Bronchial epithelial cell (primary cell): ENCODE measurements at regions not wholly inside any gene's neighbourhood (a gene's known extent, or its start where the extent isn't known, plus 50 kb on each side); places are given as distances from the start of the nearest gene placed in this dataset.
A peak's percentile ranks its signal among the peaks of the same experiment; 100 is the strongest.

Experiments
- DNase-seq: peaks from one replicate; pipeline ENCODE4 v3.0.0-alpha.2; 2010; ENCODE audit warnings: low read depth
- FAIRE-seq: peaks from 2 replicates; lab custom pipeline; 2011; peaks lifted over from hg19 to GRCh38; lab: Jason Lieb, UNC
- H3K27me3 ChIP-seq: 2 replicates; pipeline ENCODE4 v1.5.1; 2011; ENCODE audit warnings: low read length; ENCODE audit not compliant: control insufficient read depth, insufficient read depth
- H3K36me3 ChIP-seq: 2 replicates; pipeline ENCODE4 v1.5.1; 2011; ENCODE audit warnings: low read length; ENCODE audit not compliant: control insufficient read depth, insufficient read depth
- H3K4me3 ChIP-seq: 2 replicates; pipeline ENCODE4 v1.5.1; 2011; ENCODE audit warnings: mild to moderate bottlenecking, low read depth, low read length, control low read depth
- TF ChIP-seq, protein P1 (sequence below): IDR thresholded peaks from 2 replicates; pipeline ENCODE4 v1.5.1; 2011; ENCODE audit warnings: mild to moderate bottlenecking, moderate library complexity, low read length, control low read depth, inconsistent platforms; ENCODE audit not compliant: insufficient read depth, severe bottlenecking

DNA sequence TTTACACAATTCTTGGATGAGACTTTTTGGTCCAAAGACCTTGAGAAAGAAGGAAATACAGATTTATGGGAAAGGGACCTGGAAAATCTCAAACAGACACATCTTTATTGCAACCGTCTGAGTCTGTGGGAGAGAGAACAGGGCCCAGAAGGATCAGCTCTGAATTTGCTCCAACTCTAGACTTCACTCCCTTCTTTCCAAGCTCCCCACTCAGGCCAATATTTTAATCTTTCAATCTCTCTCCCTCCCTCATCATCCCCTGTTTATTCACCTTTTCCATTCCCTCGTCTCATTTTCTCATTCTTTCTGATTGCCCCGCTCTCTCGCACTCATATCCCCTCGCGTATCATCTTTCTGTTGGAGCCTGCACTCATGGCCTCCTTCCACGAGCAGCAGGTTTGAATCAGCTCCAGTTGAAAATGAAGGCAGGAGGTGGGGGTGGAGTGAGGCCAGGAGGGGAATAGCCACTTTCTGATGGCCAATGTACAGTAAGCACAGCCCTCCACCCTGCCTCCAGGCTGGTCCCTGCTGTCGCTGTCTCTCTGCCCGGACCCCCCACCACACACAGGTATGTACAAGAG is 63.6 kb upstream of the BOC start:
- no peak overlapping the region for H3K4me3 ChIP-seq
- DNase-seq: no peak
- no peaks in the 10 kb centered on the region for H3K27me3 ChIP-seq
- no peak for FAIRE-seq
- no peaks in the 10 kb centered on the region for H3K36me3 ChIP-seq
- TF ChIP-seq, protein P1, sequence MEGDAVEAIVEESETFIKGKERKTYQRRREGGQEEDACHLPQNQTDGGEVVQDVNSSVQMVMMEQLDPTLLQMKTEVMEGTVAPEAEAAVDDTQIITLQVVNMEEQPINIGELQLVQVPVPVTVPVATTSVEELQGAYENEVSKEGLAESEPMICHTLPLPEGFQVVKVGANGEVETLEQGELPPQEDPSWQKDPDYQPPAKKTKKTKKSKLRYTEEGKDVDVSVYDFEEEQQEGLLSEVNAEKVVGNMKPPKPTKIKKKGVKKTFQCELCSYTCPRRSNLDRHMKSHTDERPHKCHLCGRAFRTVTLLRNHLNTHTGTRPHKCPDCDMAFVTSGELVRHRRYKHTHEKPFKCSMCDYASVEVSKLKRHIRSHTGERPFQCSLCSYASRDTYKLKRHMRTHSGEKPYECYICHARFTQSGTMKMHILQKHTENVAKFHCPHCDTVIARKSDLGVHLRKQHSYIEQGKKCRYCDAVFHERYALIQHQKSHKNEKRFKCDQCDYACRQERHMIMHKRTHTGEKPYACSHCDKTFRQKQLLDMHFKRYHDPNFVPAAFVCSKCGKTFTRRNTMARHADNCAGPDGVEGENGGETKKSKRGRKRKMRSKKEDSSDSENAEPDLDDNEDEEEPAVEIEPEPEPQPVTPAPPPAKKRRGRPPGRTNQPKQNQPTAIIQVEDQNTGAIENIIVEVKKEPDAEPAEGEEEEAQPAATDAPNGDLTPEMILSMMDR: no peak

DNA sequence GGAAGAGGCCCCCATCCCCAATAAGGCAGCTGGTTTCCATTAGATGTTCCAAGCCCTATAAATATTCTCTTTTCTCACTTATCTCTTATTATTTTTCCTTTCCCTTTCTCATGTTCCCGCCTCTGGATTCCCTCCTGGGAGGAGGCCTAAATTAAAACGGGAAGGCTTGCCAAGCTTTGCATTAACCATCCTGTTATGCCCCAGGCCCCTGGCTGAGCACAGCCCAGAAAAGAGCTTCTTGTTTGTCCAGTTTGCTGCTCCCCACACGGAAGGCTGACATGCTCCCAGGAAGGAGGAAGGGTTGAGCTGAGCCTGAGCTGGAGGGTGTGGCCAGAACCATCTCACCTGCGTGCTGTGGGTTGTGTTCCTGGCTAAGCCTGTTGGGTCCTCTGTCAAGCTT is 63.1 kb upstream of the BOC start:
- peak; percentile 84 for FAIRE-seq
- no peaks in the 10 kb centered on the region for H3K27me3 ChIP-seq
- DNase-seq: peak; percentile 64
- no peak overlapping the region for H3K4me3 ChIP-seq
- TF ChIP-seq, protein P1: no peak
- no peaks in the 10 kb centered on the region for H3K36me3 ChIP-seq

DNA sequence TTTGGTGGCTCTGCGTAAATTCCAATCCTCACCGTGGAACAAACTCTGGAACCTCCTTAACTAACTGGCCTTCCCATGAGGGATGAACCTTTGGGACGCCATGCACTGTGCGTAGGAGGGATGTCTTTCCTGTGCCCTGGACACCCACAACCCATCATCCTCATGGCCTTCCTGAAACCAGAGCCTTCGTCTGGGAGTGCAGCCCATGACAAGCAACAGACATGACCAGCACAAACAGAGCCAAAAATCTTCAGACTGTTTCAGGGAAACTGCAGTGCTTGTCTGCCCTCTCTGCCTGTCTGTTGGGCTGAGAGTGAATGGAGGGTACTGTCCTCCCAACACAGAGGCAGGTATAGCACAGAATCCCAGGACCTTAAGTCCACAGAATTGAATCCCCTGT is 61.1 kb upstream of the BOC start:
- no peak overlapping the region for H3K4me3 ChIP-seq
- H3K36me3 ChIP-seq: no peaks in the 10 kb centered on the region
- TF ChIP-seq, protein P1: no peak
- H3K27me3 ChIP-seq: no peaks in the 10 kb centered on the region
- DNase-seq: no peak
- FAIRE-seq: no peak

DNA sequence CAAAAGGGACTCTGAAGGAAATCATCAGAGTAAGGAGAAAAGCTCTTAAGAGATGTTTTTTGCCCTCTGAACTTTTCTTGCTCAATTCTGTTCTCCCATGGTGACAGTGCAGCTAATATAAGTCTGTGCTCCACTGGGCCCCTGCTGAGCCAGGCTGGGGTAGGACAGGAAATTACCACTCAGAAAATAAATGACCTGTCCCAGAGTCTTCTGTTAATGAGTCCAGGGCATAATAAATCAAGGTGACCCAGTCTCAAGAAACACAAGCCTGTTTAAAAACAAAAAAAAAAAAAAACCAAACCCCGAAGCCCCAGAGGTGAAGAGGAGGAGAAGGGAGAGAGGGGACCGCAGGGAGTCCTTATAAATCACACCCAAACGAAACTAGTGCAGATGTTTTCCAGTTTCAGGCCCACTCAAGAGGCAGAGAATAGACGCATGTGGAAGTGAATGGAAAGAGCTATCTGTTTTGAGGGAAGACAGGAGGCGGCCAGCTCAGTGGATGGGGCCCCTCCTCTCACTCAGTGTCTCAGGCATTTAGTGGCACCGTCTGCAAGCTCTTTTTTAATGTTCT is 59.8 kb upstream of the BOC start:
- TF ChIP-seq, protein P1: no peak
- no peaks in the 10 kb centered on the region for H3K27me3 ChIP-seq
- FAIRE-seq (no peak), DNase-seq (no peak)
- no peaks in the 10 kb centered on the region for H3K36me3 ChIP-seq
- no peak overlapping the region for H3K4me3 ChIP-seq

DNA sequence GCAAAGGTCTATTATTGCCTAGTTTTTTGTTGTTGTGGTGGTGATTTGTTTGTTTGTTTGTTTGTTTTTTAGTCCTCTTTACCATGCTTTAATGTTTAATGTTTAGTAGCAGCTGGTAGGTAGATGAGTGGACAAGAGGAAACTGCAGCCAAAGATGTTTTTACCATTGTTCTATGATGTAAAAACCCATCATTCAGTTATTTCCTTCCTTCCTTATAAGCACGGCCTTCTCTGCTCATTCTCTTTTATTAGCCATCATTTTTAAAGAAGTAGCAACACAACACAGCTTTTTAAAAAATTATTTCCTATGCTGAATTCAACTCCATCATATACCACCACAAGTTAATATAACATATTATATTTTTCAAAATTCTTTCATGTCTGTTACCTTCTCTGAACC is 58.5 kb upstream of the BOC start:
- Histone ChIP-seq H3K36me3 (no peaks in the 10 kb centered on the region), H3K27me3 (no peaks in the 10 kb centered on the region), H3K4me3 (no peak overlapping the region)
- TF ChIP-seq, protein P1: no peak
- DNase-seq: no peak
- no peak for FAIRE-seq
